MM.1S (cell line): ENCODE measurements at regions not wholly inside any gene's neighbourhood (a gene's known extent, or its start where the extent isn't known, plus 50 kb on each side); places are given as distances from the start of the nearest gene placed in this dataset.

Experiments
- EZH2 ChIP-seq: fragments of 300-600 bp; sonication (generic); optimal IDR thresholded peaks from 2 replicates; pipeline ENCODE3; 2017; ENCODE audit warnings: low read depth, mild to moderate bottlenecking, antibody characterized with exemption, low read length, mixed read lengths
- EZH2phosphoT487 ChIP-seq: fragments of 300-600 bp; sonication (generic); IDR thresholded peaks from 2 replicates; pipeline ENCODE4 v1.6.1; 2018; ENCODE audit warnings: antibody characterized with exemption, low read length
- TF ChIP-seq, protein P1 (sequence below): fragments of 300-600 bp; sonication (generic); IDR thresholded peaks from 2 replicates; pipeline ENCODE4 v1.5.1; 2016; ENCODE audit warnings: antibody characterized with exemption, low read length, mixed read lengths

GRCh38 chr6:170038251-170038650 is 252.6 kb downstream of the DLL1 start:
- TF ChIP-seq, protein P1, sequence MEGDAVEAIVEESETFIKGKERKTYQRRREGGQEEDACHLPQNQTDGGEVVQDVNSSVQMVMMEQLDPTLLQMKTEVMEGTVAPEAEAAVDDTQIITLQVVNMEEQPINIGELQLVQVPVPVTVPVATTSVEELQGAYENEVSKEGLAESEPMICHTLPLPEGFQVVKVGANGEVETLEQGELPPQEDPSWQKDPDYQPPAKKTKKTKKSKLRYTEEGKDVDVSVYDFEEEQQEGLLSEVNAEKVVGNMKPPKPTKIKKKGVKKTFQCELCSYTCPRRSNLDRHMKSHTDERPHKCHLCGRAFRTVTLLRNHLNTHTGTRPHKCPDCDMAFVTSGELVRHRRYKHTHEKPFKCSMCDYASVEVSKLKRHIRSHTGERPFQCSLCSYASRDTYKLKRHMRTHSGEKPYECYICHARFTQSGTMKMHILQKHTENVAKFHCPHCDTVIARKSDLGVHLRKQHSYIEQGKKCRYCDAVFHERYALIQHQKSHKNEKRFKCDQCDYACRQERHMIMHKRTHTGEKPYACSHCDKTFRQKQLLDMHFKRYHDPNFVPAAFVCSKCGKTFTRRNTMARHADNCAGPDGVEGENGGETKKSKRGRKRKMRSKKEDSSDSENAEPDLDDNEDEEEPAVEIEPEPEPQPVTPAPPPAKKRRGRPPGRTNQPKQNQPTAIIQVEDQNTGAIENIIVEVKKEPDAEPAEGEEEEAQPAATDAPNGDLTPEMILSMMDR = no peak
- TF ChIP-seq EZH2 = no peak
- no peak for TF ChIP-seq EZH2phosphoT487
